H1 (cell line): ENCODE measurements at regions not wholly inside any gene's neighbourhood (a gene's known extent, or its start where the extent isn't known, plus 50 kb on each side); places are given as distances from the start of the nearest gene placed in this dataset.

Source experiments
- CTCF ChIA-PET: fragments of 300-600 bp; sonication (Branson Sonifier 250); formaldehyde crosslinking; loops from one replicate; lab custom pipeline; 2021; ENCODE audit not compliant: partially characterized antibody; lab: Charles Lee
- POLR2A ChIA-PET: fragments of 300-600 bp; sonication (Branson Sonifier 250); formaldehyde crosslinking; loops from one replicate; lab custom pipeline; 2021; ENCODE audit warnings: inconsistent platforms; ENCODE audit not compliant: partially characterized antibody; lab: Charles Lee
- DNase-seq, 2 experiments: peaks; one replicate each; pipeline versions ENCODE4 v3.0.0 to v3.0.0-alpha.2; 2010 to 2022; ENCODE audit warnings: low spot score in 2 of 2, low read depth in 1 of 2, mixed read lengths in 1 of 2
- FAIRE-seq: peaks from 2 replicates; lab custom pipeline; 2011; peaks lifted over from hg19 to GRCh38; lab: Jason Lieb, UNC
- H2AFZ ChIP-seq: 2 replicates; pipeline ENCODE4 v1.8.1; 2012; ENCODE audit warnings: low read length, inconsistent platforms
- H2AK5ac ChIP-seq: 2 replicates; pipeline ENCODE4 v1.6.1; 2013; ENCODE audit warnings: low read depth, low read length
- H2BK120ac ChIP-seq: replicated peaks from 2 replicates; pipeline ENCODE3; 2013; ENCODE audit warnings: low read depth, low read length, inconsistent platforms
- H2BK12ac ChIP-seq: 2 replicates; pipeline ENCODE4 v1.6.1; 2013; ENCODE audit warnings: low read depth, low read length
- H2BK15ac ChIP-seq: 2 replicates; pipeline ENCODE4 v1.6.1; 2013; ENCODE audit warnings: low read length
- H2BK20ac ChIP-seq: 2 replicates; pipeline ENCODE4 v1.6.1; 2013; ENCODE audit warnings: low read length
- H2BK5ac ChIP-seq: 2 replicates; pipeline ENCODE4 v1.6.1; 2013; ENCODE audit warnings: low read depth, low read length
- H3K14ac ChIP-seq: 2 replicates; pipeline ENCODE4 v1.6.1; 2013; ENCODE audit warnings: inconsistent platforms; ENCODE audit not compliant: insufficient read length
- H3K18ac ChIP-seq: 2 replicates; pipeline ENCODE4 v1.6.1; 2013; ENCODE audit warnings: low read length; ENCODE audit errors: extremely low read depth
- H3K23ac ChIP-seq: 2 replicates; pipeline ENCODE4 v1.6.1; 2013; ENCODE audit warnings: inconsistent platforms; ENCODE audit not compliant: insufficient read length
- H3K23me2 ChIP-seq: 2 replicates; pipeline ENCODE4 v1.6.1; 2013; ENCODE audit warnings: low read depth, low read length
- H3K27ac ChIP-seq: 2 replicates; pipeline ENCODE4 v1.6.1; 2011; ENCODE audit warnings: low read depth, low read length, inconsistent platforms
- H3K27me3 ChIP-seq, 4 experiments: replicated peaks in 1 of 4; 1 replicate in 1 of 4; 2 replicates in 3 of 4; pipeline versions ENCODE4 v1.6.1 to v1.8.1; 2011 to 2013; ENCODE audit warnings: low read length in 3 of 4, mild to moderate bottlenecking in 3 of 4, inconsistent platforms in 2 of 4, mixed read lengths in 2 of 4, moderate library complexity in 1 of 4; ENCODE audit not compliant: control insufficient read depth in 3 of 4, insufficient read depth in 3 of 4; ENCODE audit errors: extremely low read depth in 1 of 4
- H3K36me3 ChIP-seq, 4 experiments: 2 replicates each; pipeline versions ENCODE4 v1.6.1 to v1.8.1; 2011 to 2013; ENCODE audit warnings: mild to moderate bottlenecking in 4 of 4, low read length in 3 of 4, moderate library complexity in 2 of 4, control low read depth in 1 of 4, inconsistent platforms in 1 of 4; ENCODE audit not compliant: insufficient read depth in 4 of 4, control insufficient read depth in 2 of 4
- H3K4ac ChIP-seq: replicated peaks from 2 replicates; pipeline ENCODE3; 2013; ENCODE audit warnings: low read length, low read depth, mixed read lengths, inconsistent platforms; ENCODE audit not compliant: insufficient read length
- H3K4me1 ChIP-seq, 4 experiments: replicated peaks in 1 of 4; 1 replicate in 1 of 4; 2 replicates in 3 of 4; pipeline versions ENCODE4 v1.6.1 to v1.8.1; 2011 to 2013; ENCODE audit warnings: low read length in 3 of 4, inconsistent platforms in 2 of 4, mixed read lengths in 1 of 4; ENCODE audit not compliant: insufficient read depth in 4 of 4, control insufficient read depth in 3 of 4
- H3K4me2 ChIP-seq, 2 experiments: 2 replicates each; pipeline versions ENCODE4 v1.6.1 to v1.8.1; 2011 to 2013; ENCODE audit warnings: low read depth in 2 of 2, low read length in 2 of 2, control low read depth in 1 of 2, inconsistent platforms in 1 of 2, mild to moderate bottlenecking in 1 of 2; ENCODE audit not compliant: insufficient read depth in 1 of 2
- H3K4me3 ChIP-seq, 4 experiments: fragments of 200-600, 300-600 bp in 1 of 4; sonication (generic), shearing (Covaris generic), sonication (Bioruptor Twin) in 1 of 4; 2 replicates each; pipeline versions ENCODE4 v1.5.1 to v1.8.1; 2011 to 2016; ENCODE audit warnings: low read length in 4 of 4, low read depth in 3 of 4, control low read depth in 2 of 4, inconsistent platforms in 2 of 4, mild to moderate bottlenecking in 2 of 4, mixed read lengths in 1 of 4, moderate library complexity in 1 of 4; ENCODE audit not compliant: insufficient read depth in 2 of 4; ENCODE audit errors: extremely low read depth in 1 of 4
- H3K56ac ChIP-seq: replicated peaks from 2 replicates; pipeline ENCODE3; 2013; ENCODE audit warnings: low read depth, mild to moderate bottlenecking, mixed read lengths, low read length, inconsistent platforms; ENCODE audit not compliant: insufficient read length
- H3K79me1 ChIP-seq: 2 replicates; pipeline ENCODE4 v1.6.1; 2013; ENCODE audit warnings: low read depth, low read length, control low read depth
- H3K79me2 ChIP-seq, 2 experiments: 2 replicates each; pipeline versions ENCODE4 v1.6.1 to v1.8.1; 2012 to 2013; ENCODE audit warnings: low read length in 2 of 2, mild to moderate bottlenecking in 2 of 2, inconsistent platforms in 1 of 2; ENCODE audit not compliant: insufficient read depth in 2 of 2, control insufficient read depth in 1 of 2
- H3K9ac ChIP-seq, 4 experiments: replicated peaks in 1 of 4; 1 replicate in 1 of 4; 2 replicates in 3 of 4; pipeline versions ENCODE4 v1.6.1 to v1.8.1; 2011 to 2013; ENCODE audit warnings: low read depth in 3 of 4, low read length in 3 of 4, control low read depth in 2 of 4, mild to moderate bottlenecking in 2 of 4, moderate library complexity in 2 of 4, inconsistent platforms in 1 of 4; ENCODE audit errors: extremely low read depth in 1 of 4
- H3K9me3 ChIP-seq, 2 experiments: 2 replicates each; pipeline versions ENCODE4 v1.6.1 to v1.8.1; 2012 to 2013; ENCODE audit warnings: mild to moderate bottlenecking in 2 of 2, moderate library complexity in 2 of 2, control low read depth in 1 of 2, inconsistent platforms in 1 of 2, low read depth in 1 of 2, low read length in 1 of 2, mixed read lengths in 1 of 2; ENCODE audit not compliant: insufficient read depth in 2 of 2
- H4K20me1 ChIP-seq, 2 experiments: replicated peaks in 1 of 2; 2 replicates each; pipeline versions ENCODE3 to v1.8.1; 2011 to 2013; ENCODE audit warnings: inconsistent platforms in 2 of 2, low read length in 2 of 2, mild to moderate bottlenecking in 1 of 2; ENCODE audit not compliant: insufficient read depth in 2 of 2, control insufficient read depth in 1 of 2
- H4K5ac ChIP-seq: 2 replicates; pipeline ENCODE4 v1.6.1; 2013; ENCODE audit warnings: low read length, low read depth, mixed read lengths, inconsistent platforms; ENCODE audit not compliant: insufficient read length
- H4K8ac ChIP-seq: 2 replicates; pipeline ENCODE4 v1.8.0; 2013; ENCODE audit warnings: mild to moderate bottlenecking, moderate library complexity, low read length, inconsistent platforms; ENCODE audit not compliant: insufficient read depth; ENCODE audit errors: extremely low read depth
- H4K91ac ChIP-seq: replicated peaks from 2 replicates; pipeline ENCODE3; 2013; ENCODE audit warnings: low read length, mixed read lengths, inconsistent platforms; ENCODE audit not compliant: insufficient read length
- PHF8 ChIP-seq: fragments of 200-600 bp; sonication (generic); conservative IDR thresholded peaks from 2 replicates; pipeline ENCODE4 v1.7.1; 2012; ENCODE audit warnings: low read depth, mild to moderate bottlenecking, inconsistent platforms, low read length, moderate library complexity
- POU5F1 ChIP-seq: IDR thresholded peaks from 2 replicates; pipeline ENCODE4 v1.6.1; 2011; ENCODE audit warnings: low read depth, mild to moderate bottlenecking, low read length, moderate library complexity
- WGBS, 2 experiments: shearing (Covaris generic) in 1 of 2; methylation state at CpG; one replicate each; pipeline versions ENCODE4 v1.1.6 to v1.1.7; 2013 to 2015; ENCODE audit warnings: low lambda C conversion rate in 2 of 2, mixed read lengths in 2 of 2, inconsistent platforms in 1 of 2, low coverage in 1 of 2, missing lambda C conversion rate in 1 of 2; ENCODE audit not compliant: insufficient replicate concordance in 2 of 2, insufficient coverage in 1 of 2, insufficient read length in 1 of 2; ENCODE audit errors: extremely low coverage in 1 of 2, missing lambda C conversion rate in 1 of 2; 5-methylcytosine and 5-hydroxymethylcytosine counted together

DNA sequence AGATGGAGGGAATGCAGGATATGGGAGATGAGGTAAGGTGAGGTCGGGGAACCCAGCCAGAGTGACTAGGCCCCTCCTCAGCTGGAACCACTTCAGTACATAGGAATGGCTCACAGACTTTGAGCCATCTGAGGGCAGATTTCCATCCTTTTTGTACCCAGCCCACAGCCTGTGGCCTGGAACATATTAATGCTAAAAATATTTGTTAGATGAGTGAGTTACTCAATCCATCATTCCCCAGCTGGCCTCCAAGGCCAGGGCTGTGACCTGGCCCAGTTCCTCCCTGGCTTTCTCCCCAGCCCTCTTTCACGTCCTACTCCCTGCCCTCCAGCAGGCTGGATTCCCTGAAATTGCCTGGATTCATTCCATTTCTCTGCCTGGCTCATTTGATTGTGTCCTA lies 57.2 kb upstream of the PRDM11 start:
- 85% methylated on average over 2 of the region's 2 CpGs; no CpG with 5 or more reads in 1 of the 2 experiments for WGBS, 2 experiments
- CTCF ChIA-PET: interaction anchor here (1.0 to 34.2 kb wide), 14 partner anchors 9 to 165 kb away, joined by 3 to 1347 read pairs (median 5); no protein-coding TSS in a partner anchor
- H2AFZ ChIP-seq: no peak overlapping the region

More for the DNA sequence above, 57.2 kb upstream of the PRDM11 start:
- Histone ChIP-seq H2BK120ac (no peak overlapping the region), H2BK20ac (peak overlapping the region; percentile 76), H3K9me3 (no peaks in the 10 kb centered on the region), H4K8ac (no peak overlapping the region), H3K9ac (no peak overlapping the region), H2AK5ac (peak overlapping the region; percentile 6; the same call in 1 of the 2 replicates), H2BK5ac (peak overlapping the region; percentile 75; the same call in 1 of the 2 replicates), H3K27ac (no peak overlapping the region), H2BK12ac (peak overlapping the region; percentile 82; the same call in 1 of the 2 replicates), H3K14ac (no peak overlapping the region), H4K5ac (no peak overlapping the region), H3K18ac (peak overlapping the region; percentile 62), H3K4me3 (no peak overlapping the region), H3K79me2 (no peaks in the 10 kb centered on the region), H3K56ac (no peak overlapping the region), H3K4me2 (no peak overlapping the region), H3K79me1 (no peaks in the 10 kb centered on the region), H3K4me1 (peaks cover 14 to 39% (median 26%) of the 10 kb centered on the region in 4 experiments), H3K23ac (no peak overlapping the region), H3K23me2 (peaks cover 2% of the 10 kb centered on the region; the same call in 1 of the 2 replicates), H2BK15ac (peak overlapping the region; percentile 53; the same call in 1 of the 2 replicates), H3K27me3 (no peaks in the 10 kb centered on the region; a peak in 2 of 7 replicates), H4K20me1 (no peaks in the 10 kb centered on the region), H4K91ac (peak overlapping the region; percentile 47), H3K36me3 (no peaks in the 10 kb centered on the region), H3K4ac (no peak overlapping the region)
- TF ChIP-seq PHF8 (no peak), POU5F1 (no peak)
- POLR2A ChIA-PET: interaction anchor here (0.5 kb wide), 1 partner anchor 112 kb away, joined by 3 read pairs; no protein-coding TSS in a partner anchor
- DNase-seq (no peak), FAIRE-seq (no peak)
